GM21786 (cell line): ENCODE measurements at regions not wholly inside any gene's neighbourhood (a gene's known extent, or its start where the extent isn't known, plus 50 kb on each side); places are given as distances from the start of the nearest gene placed in this dataset.
"Not testable (repeated sequence)": the region's sequence is repeated elsewhere in the genome, so short reads cannot be mapped to it uniquely, and the experiment has no call there.

Experiments
- ATAC-seq: cut with Tn5 transposase; IDR thresholded peaks from one replicate; pipeline ENCODE4 v1.9.1; 2021; ENCODE audit not compliant: unreplicated experiment

DNA sequence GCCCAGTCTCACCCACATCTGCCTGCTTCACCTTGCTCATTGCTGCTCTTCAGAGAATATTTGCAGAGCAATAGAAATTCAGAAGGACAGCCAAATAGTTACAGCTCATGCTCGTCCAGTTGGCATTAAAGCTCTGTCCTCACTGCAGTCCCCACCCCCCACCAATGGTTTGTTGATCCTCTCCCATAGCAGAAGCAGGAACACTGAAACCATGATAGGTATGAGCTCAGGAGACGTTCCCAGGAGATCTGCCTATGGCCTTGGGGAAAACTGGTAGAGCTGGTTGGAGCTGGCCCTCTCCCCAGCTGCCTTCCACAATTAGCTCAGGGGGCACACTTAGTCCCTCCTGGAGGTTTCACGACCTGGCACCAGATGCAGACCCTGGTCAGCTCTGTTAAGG lies 68.6 kb upstream of the KMT2C start:
- no peak for ATAC-seq

DNA sequence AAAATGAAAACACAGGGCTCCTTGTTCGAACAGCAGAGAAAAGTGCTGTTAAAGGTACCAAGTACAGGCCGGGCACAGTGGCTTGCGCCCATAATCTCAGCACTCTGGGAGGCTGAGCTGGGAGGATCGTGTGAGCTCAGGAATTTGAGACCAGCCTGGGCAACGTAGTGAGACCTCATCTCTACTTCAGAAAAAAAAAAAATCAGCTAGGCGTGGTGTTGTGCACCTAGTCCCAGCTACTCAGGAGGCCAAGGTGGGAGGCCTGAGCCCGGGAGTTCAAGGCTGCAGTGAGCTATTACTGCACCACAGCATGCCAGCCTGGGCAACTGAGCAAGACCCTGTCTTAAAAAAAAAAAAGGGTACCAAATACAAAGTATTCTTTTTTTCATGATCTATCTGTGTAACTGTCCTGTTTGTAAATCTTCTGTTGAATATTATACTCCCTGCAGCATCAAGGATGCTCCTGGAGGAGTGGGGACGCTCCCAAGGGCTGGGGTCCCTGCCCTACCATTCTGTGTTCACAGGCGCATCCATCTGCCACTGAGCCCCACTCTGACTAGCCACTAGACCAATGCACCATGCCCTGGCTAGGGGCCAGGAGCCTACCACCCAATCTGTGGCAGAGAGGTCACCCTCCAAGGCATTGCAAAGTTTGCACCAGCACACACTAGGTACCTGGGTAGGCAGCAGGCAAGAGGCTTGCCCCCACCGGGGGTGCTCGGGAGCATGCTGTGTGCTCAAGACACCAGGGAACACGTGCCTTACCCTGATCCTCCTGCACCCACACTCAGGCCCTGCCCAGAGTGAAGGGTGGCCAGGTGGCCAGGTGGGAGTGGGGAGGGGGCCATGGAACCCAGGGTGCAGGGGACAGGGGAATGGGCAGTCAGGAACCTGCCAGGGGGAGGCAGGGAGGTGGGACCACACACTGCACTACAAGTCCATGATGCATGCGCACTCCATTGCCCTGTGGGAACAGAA lies 67.3 kb upstream of the KMT2C start:
- ATAC-seq, result no peak

DNA sequence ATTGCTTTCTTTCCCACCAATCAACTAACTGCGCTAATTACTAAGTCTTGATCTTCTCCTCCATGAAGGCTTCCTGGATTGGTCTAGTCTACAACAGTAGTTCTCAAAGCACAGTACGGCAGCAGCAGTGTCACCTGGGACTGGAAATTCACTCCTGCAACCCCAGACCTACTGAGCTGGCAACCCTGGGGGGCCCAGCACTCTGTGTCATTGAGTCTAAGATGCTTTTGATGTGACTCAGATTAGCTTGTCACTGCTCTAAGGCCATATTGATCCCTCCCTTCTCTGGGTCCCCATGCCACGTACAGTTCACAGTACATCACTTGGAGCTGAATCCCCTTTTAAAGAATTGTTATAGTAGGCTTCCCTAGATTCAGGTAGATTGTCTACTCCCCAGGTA lies 65.7 kb upstream of the KMT2C start:
- ATAC-seq, result no peak

DNA sequence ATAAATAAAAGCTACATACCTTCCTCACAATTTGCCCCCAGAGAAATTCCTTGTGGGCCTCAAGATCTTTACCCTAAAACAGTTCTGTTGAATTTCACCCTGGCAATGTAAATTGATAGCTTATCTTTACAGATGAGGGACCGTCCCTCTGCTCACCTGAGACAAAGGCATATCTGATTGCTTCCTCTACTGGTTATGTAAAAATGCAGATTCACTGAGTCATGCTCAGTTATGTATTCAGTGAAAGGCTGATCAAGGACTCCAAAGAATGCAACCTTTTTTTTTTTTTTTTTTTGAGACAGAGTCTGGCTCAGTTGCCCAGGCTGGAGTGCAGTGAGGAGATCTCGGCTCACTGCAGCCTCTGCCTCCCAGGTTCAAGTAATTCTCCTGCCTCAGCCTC lies 64.2 kb upstream of the KMT2C start:
- ATAC-seq, result not testable (repeated sequence)

DNA sequence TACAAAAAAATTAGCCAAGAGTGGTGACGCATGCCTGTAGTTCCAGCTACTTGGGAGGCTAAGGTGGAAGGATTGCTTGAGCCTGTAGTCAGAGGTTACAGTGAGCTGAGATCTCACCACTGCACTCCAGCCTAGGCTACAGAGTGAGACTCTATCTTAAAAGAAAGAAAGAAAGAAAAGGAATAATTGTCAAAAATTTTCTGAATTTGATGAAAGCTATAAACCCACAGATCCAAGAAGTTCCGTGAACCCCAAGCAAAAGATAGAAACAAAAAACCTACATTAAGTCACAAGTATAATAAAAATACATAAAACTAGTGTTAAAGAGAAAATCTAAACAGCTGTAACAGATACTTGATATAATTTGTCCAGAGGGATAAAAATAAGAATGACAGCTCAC lies 60.1 kb upstream of the KMT2C start:
- no peak for ATAC-seq

DNA sequence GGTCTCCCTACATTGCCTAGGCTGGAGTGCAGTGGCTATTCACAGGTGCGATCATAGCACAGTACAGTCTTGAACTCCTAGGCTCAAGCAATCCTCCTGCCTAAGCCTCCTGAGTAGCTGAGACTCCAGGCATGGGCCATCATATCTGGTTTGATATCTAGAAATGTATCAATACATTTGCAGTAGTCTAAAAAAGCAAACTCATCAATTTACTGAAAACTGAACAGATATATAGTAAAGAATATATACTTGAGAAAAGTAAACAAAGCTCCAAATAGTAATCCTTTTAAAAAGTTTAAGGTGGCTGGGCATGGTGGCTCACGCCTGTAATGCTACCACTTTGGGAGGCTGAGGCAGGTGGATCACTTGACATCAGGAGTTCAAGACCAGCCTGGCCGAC lies 57.1 kb upstream of the KMT2C start:
- ATAC-seq, result no peak

DNA sequence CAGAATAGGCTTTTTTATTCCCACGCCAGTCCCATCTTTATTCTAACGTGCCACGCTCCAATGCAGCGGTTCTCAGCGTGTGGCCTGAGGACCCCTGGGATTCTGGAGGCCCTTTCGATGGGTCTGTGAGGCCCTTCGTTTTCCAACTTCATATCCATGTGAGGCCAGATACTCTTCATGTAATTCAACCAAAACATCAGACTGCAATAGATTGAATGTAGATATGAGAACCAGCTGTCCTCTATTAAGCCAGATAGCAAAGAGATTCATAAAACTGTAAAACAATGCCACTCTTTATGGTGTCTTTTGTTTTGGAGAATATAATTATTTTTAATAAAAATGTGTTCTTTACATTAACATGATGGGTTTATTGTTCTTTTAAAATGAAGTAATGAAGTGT lies 53.2 kb upstream of the KMT2C start:
- no peak for ATAC-seq

DNA sequence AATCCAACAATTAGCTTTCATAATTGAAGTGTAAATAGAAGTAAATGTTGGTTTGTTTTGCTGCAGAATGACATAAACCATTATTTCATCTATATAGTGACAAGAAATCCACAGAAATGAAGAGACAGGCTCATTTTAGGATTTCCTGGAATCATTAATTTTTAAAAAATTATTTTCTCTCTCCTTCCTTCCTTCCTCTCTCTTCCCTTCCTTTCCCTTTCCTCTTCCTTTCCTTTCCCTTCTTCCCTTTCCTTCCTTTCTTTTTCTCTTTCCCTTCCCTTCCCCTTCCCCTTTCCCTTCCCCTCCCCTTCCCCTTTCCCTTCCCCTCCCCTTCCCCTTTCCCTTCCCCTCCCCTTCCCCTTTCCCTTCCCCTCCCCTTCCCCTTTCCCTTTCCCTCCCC lies 51.2 kb upstream of the KMT2C start:
- no peak for ATAC-seq

DNA sequence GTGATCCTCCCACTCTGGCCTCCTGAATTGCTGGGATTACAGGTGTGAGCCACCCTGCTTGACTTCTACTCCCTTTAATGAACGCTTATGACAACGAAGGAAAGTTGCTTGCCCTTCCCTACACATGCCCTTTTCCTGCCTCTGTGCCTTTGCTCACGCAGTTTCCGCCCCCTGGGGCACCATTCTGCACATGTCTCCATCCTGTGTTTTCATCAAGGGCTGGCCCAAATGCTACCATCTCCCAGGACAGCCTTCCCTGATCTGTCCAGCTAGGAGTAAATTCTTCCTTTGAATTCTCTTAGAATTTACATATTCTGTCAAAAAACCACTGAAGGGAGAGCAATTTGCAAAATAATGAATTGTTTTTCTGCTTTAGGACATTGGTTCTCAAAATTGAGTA lies 50.0 kb upstream of the KMT2C start:
- no peak for ATAC-seq
